DMS153 treated with DMSO at 0.1 percent for 48 hours (cell line): ENCODE measurements at regions not wholly inside any gene's neighbourhood (a gene's known extent, or its start where the extent isn't known, plus 50 kb on each side); places are given as distances from the start of the nearest gene placed in this dataset.

Experiments used
- DNase-seq: peaks from one replicate; lab custom pipeline; 2025; ENCODE audit not compliant: unreplicated experiment; lab: John Stamatoyannopoulos, UW

DNA sequence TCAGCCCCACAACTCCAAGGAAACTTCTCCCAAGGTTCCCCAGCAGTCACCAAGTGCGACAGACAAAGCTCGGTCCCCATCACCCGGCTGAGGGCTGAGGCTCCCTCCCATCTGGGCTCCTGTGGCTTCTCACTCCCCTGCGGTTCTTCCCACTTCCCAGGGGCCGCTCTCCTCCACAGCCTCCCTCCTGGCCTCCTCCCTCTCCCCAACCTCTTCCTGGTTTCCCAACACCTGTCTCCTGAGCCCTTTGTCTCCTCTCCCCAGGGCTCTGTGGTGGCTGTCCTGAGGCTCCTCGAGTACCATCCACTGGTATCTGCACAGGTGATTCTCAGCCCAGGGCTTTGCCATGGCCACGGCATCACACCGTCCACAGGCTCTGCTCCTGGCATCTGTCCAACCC lies 113.2 kb upstream of the NSMCE3 start:
- no peak for DNase-seq

DNA sequence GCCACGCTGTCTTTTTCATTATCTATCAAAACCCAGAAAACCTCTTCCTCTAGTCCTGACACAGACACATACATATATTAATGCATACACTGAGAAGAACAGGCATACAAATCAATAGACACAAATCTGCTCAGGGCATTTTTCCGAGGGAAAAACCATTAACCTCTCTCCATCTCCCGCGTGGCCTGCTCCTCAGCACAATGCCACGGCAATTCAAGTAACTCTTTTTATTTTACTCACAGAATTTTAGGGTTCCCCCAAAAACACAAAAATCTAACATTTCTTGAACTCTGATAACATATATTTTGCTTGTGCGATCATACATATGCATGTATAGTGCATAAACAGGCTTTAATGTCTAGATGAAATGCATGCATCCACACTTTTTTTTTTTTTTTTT lies 110.8 kb upstream of the NSMCE3 start:
- DNase-seq = no peak

DNA sequence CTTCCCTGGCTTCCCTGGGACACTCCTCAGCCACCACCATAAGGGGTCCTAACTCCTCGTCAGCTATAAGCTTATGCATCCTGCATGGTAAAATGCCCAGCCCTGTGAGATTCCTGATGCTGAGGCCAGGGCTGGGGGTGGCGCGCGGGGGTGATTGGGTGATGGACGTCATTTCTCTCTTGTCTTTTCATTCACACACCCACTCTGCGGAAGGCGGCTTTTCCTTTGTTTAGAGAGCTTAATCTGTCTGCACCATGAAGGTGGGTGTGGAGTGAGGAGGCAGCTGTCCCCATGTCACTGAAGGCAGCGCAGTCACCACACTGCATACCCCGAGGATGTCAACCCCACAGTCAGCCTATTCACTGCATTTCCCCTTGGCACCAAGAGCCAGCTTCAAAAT lies 110.0 kb upstream of the NSMCE3 start:
- no peak for DNase-seq

DNA sequence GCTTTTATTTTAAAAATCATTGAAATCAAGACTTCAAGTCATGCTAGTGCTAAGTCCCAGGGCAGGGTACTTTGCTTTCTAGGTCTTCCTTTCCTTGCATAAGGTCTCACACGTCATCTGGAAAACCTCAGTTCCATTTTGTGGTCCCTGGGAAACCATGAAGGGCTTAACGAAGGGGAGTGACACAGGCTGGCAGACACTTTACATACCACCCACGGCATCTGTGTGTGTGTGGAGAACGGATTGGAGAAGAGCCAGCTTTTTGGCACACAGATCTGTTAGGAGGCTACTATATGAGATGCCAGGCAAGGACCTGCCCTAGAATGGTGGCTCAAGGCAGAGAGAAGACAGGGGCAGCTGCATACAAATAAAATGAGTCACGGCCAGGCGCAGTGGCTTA lies 107.5 kb upstream of the NSMCE3 start:
- DNase-seq = no peak

GRCh38 chr15:29376590-29376989 lies 107.0 kb upstream of the NSMCE3 start:
- no peak for DNase-seq

- DNase-seq = no peak
Observed at GRCh38 chr15:29369261-29369660, 99.6 kb upstream of the NSMCE3 start.

DNA sequence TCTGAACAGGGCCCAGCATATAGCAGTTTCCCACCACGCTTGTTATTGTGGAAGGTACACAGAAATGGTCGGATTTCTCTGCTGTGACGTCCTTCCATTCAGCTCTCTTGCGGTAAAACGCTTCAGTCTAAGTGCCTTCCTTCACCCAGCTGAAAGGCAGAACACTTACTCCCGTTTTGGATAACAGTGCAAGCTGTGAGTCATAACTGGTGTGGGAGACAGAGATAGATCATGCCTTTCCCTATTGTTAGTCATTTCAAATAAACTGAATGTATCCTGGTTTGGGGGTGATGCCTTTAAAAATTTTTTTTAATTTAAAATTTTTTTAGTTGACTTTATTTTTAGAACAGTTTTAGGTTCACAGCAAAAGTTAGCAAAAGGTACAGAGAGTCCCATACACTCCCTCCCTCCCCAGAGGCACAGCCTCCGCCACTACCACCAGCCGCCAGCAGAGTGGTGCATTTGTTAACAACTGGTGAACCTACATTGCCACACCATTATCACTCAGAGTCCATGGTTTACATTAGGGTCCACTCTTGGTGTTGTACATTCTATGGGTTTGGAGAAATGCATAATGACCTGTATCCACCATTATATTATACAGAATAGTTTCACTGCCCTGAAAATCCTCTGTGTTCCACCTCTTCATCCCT lies 94.9 kb upstream of the NSMCE3 start:
- DNase-seq = no peak

DNA sequence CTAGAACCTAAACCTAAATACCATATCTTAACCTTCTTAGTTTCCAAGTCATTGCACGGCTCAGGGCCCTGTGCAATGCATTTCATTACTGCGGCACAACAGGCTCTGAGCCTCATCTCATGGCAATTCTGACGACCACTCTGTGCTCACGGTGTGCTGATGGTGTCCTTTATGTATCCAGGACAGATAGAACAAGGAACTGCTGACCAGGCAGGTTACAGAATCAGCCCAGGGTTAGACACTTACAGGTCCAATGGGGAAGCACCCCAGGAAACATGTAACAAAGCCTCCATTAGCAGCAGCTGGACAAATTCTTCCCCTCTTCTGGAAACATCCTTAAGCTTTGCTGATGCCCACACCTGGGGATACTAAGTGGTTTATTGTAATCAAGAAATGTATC lies 91.9 kb upstream of the NSMCE3 start:
- no peak for DNase-seq

DNA sequence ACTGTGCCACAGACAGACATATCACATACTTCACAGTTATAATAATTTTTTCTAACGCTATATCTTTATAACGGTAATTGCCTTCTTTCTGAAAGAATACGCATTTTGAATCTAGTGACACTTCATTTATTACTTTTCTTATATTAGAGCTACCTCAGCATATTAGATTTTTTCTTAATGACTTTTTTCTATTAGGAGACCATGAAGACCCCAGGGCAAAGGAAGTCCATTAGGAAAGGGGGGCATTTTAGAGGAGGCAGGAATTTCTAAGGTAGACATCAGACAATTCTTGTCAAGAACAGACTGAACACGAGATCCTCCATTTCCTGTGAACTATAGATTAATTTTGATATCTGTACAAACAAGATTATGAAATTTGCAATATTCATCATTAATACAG lies 90.5 kb upstream of the NSMCE3 start:
- no peak for DNase-seq

- no peak for DNase-seq
Observed at GRCh38 chr15:29356786-29357185, 87.2 kb upstream of the NSMCE3 start.

DNA sequence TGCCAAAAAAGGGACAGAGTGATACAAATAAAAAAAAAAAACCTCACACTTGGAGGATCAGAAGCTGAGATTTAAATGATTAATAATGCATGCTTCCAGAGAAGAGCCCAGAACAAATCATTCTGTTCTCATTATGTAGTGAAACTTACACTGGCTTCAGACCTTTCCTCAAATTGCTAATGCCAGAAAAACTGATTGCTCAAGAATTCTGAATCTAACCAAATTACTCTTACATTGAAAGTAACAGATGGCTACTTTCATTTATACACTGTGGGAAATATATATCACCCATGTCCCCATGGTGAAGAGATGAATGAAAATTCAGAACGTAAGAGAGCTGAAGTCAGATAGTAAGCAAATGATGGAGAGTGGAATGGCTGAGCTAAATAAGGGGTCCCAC lies 85.9 kb upstream of the NSMCE3 start:
- DNase-seq = no peak

DNA sequence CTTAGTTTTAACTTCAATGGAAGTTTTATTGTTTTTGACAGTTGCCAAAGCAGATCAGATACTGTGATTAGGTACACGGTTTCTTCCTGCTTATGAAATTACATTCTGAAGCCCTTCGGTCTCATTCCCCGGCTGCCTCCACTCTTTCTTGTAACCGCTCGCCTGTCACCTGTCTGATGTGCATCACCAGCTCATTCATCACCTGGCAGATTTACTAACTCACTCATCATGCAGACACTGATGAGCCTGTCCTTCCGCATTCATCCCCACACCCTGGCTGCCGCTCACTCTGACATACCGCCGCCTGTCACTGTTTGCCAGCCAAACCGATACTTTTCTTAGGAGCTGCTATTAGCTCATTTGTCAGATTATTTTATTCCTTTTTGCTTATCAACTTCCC lies 82.8 kb upstream of the NSMCE3 start:
- DNase-seq = no peak

- DNase-seq = no peak
Observed at GRCh38 chr15:29349196-29349595, 79.6 kb upstream of the NSMCE3 start.

- DNase-seq = no peak
Observed at GRCh38 chr15:29348336-29348914, 78.8 kb upstream of the NSMCE3 start.

GRCh38 chr15:29346998-29347397 lies 77.4 kb upstream of the NSMCE3 start:
- no peak for DNase-seq

DNA sequence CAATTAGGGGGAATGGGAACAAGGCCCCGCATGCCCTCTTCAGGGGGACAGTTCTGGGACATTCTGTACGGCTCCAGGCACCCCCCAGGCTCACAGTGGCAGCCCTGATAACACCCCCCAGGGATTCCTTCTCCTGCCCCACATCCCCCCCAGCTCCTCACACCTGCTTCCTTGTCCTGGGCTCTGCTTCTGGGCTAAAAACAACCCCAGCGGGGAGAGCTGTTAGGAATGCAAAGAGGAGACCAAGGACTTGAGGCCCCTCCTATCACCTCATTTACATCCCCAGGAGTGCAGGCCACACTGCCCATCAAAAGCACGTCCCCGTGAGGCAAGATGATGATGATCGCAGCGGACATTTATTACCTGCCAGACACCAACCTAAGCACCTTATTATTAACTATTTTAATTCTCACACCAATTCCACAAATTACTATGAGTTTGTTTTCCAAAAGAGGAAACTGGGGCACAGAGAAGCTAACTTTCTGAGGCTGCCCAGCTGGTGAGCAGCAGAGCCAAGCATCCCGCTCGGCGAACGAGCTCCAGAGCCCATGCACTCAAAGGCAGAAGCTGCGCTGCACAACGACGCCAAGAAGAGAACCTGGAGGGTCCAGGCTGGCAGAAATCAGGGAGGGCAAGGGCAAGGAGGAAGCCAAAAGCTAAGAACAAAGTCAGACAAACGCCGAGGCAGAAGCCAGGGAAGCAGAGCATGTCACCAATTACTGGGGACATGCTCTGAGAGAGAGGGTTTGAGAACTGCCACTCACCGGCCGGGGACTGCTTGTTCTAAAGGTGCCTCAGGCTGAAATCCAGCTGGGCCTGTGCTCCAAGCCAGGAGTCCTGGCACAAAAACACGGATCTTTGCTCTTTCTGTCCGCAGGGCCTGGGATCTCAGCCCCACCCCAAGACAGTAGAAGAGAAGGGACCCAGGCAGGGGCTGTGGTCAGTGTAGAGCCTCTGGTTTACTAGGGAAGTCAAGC lies 76.2 kb upstream of the NSMCE3 start:
- no peak for DNase-seq

GRCh38 chr15:29344474-29344873 lies 74.9 kb upstream of the NSMCE3 start:
- DNase-seq = no peak

- no peak for DNase-seq
Observed at GRCh38 chr15:29343229-29343628, 73.6 kb upstream of the NSMCE3 start.

DNA sequence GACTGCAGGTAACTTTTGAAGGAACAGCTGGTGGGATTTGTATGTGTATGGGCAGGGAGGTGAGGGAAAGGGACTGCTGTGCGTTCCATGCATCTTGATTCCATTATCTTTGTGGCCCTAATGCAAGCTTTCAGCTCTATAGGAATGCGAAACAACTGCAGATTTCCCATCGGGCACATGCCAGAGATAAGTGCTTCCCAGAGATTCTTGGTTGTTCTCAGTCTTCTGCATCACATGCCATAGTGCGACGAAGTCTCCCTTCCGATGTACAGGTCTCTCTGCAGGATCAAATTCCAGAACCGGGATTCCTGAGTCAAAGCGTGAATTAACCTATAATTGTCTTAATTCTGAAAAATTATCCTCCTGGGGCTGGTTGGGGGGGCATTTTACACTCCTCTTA lies 72.6 kb upstream of the NSMCE3 start:
- no peak for DNase-seq

- no peak for DNase-seq
Observed at GRCh38 chr15:29337156-29337959, 67.7 kb upstream of the NSMCE3 start.

DNA sequence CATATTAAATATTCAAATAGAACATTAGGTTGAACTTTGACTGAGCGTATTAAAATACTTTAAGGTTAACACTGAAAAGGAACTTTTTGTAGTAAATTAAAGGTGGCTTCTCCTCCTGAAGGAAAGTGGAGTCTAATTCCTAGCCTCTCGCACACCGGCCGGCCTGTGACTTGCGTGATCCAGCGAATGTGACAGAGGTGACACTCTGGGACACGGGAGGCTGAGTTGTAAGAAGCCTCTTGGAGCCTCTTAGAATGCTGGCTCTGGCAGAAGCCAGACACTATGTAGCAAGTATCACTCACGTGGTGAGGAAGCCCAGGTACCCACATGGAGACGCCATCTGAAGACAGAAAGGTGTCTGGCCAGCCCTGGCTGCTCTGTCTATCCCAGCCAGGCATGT lies 64.9 kb upstream of the NSMCE3 start:
- no peak for DNase-seq
